HG02943 (cell line): ENCODE measurements at regions not wholly inside any gene's neighbourhood (a gene's known extent, or its start where the extent isn't known, plus 50 kb on each side); places are given as distances from the start of the nearest gene placed in this dataset.
A peak's percentile ranks its signal among the peaks of the same experiment; 100 is the strongest.
"Not testable (repeated sequence)": the region's sequence is repeated elsewhere in the genome, so short reads cannot be mapped to it uniquely, and the experiment has no call there.

Experiments
- ATAC-seq: cut with Tn5 transposase; IDR thresholded peaks from one replicate; pipeline ENCODE4 v1.9.1; 2021; ENCODE audit warnings: mild to moderate bottlenecking, low read depth, moderate library complexity; ENCODE audit not compliant: unreplicated experiment

DNA sequence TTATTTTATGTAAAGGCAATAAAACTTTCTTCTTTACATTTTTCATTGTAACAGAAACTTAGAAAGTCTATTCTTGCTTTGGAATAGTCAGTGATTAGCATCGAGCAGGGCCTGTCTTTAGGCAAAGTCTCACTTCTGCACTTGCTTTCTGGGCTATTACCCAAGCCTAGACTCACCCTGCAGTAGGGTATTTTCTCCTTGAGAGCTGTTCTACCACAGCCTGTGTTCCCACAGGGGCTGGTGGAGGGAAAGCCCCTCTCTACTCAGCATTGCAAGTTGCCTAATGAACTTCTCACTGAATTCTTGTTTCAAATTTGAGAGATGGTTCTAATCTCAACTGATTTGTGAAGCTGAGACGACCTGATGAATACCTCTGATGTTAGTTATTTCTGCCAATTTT, 111.7 kb upstream of the KLHL14 start:
- peak; percentile 70 for ATAC-seq

DNA sequence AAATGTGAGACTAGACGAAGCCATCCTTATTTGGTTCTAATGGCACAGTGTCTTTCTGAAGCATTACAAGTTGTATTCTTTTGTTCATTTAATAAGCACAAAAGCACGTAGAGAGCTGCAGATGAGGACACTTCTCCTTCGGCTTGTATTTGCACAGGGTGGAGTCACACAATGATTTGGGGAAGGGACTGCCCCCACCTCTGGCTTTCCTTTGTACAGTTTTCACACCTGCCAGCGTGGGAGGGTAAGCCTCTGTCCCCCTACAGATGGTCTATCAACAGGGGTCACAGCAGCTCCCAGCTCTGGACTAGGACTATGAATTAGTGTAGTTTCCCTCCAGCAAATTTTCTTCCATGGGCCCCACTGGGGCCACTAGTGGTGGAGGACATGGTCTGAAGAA, 108.2 kb upstream of the KLHL14 start:
- no peak for ATAC-seq

DNA sequence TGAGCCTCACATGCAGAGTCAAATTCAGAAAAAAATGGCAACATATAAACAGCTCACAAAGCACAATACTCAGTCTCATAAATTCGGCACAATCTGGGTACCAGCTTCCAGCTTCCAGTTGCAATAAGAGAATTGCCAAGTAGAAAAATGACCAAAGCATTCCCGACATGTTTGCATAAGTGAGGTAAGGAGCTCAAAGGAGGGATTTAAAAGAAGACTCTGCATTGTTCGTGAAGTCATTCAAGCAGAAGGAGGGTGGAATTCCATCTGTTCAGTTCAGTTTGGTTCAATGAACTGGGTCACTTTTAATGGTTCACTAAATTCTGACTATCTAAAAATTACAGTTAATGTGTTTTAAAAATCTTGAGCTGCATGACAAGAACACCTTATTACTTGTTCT, 106.7 kb upstream of the KLHL14 start:
- no peak for ATAC-seq

DNA sequence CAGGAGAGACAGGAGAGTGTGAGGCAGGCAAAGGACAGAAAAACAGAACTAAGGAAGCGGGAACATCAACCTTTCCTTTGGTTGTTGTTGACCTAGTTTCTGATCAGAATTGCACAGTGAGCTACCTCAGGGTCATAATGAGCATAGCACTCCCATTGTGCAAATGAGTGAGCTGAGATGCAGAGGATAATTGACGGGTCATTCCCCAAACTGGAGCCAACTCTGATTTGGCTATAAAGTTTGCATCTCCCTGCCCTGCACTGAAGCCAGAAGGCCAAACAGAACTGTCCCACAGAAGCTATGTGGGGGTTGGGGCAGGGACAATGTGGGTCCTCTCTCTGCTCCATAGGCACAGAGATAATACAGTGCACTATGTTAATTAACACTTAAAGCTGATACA, 105.6 kb upstream of the KLHL14 start:
- no peak for ATAC-seq

DNA sequence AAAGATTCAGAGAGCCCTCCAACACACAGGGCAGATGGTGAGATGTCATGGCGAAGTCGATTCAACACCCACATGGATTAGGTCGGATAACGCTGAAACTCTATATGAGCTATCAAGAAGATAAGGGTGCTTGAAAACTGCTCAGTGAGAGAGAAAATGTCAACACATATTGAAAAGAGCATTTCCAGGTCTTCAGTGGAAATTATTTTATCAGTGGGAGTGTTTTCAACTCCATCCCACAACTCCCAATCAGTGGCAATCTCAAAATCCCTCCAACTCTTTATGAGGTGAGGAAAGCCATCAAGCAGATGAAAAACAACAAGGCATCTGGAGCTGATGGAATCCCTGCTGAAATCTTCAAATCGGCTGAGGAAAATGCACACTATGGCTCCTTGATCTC, 104.5 kb upstream of the KLHL14 start:
- ATAC-seq: no peak

DNA sequence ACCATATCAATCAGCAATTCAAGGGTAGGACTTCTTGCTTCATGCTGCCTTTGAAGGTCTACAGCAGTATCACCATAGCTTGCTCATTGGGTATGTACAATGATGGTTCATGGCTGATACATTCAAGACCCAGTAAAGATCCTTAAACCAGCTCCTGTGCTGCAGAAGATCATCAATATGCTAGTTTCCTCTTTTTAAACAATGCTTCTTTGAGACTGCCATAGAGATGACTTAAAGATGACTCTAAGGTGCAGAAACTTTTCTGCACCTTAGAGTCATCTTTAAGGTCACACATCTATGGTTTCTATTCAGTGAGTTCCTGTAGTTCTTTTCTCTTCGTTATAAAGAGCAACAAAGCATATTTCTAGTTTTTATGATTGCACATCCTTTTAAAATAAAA, 102.8 kb upstream of the KLHL14 start:
- no peak for ATAC-seq

DNA sequence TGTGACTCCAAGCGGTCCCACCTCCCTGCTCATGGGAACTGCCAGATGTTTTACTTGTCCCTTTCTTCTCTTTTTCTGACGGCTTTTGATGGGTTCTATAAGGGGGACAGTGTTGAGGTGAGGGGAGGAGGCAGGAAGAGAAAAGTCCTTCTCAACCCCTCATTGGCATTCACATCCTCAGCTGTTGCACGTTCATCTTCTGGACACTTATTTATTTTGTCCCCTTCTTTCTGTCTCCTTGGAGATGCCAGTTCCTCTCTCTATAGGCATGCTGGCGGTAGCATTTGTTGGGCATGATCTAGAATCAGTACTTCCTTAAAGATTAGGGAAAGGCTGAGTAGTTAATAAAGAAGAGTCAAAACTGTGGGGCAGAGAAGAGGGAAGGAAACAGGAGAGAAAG, 99.0 kb upstream of the KLHL14 start:
- ATAC-seq: no peak

DNA sequence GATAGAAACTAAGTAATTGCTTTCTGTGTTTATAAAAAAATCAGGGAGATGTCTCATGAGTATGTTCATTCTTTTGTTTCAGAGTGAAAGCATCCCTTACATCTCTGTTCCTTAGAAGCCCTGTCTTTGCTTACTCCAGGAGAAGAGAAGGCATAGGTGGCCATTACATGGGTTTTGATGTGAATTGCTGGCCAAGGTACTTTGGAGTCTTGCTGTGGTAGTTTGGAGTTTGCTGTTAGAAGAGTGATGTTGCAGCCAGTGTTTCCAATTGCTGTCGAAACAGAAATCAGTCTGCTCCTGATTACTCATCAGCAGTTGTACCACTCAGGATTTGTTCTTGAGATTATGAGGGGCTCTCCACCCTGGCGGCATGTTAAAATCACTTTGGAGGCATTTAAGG, 97.8 kb upstream of the KLHL14 start:
- ATAC-seq: no peak

DNA sequence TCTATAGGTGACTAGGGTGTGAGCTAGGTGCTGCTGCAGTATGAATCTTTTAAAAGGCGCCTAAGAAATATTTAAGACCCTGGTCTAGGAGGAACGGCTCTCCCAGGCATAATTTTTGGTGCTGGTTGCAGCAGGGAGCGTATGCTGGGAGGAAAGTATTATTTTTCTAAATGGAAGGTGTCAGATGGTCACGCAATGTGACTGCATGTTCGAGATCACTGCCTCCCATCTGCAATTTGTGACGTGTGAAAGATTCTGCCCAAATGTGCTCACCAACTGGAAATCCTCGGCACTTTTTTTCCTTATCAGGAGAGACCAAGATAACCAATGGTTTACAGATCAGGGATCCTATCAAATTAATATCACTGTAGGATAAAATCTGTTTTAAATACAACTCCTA, 95.6 kb upstream of the KLHL14 start:
- ATAC-seq: no peak

DNA sequence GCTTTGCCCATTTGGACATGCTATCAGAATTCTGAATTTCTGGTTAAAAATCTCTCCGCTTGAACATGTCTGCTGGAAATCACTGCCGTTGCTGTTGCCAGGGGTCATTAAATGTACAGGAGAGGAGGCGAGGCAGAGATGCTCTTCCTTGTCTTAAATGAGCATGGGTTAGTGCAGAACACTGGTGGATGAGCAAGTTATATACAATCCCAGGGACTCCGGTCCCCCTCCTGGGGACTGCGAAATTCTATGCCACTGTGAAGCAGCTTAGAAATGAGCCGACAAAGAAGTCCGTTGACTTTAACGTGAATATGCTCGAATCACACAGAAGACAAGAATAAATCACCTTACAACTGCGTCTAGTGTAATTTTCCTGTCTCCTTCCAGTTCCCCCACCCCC, 95.1 kb upstream of the KLHL14 start:
- ATAC-seq: no peak

DNA sequence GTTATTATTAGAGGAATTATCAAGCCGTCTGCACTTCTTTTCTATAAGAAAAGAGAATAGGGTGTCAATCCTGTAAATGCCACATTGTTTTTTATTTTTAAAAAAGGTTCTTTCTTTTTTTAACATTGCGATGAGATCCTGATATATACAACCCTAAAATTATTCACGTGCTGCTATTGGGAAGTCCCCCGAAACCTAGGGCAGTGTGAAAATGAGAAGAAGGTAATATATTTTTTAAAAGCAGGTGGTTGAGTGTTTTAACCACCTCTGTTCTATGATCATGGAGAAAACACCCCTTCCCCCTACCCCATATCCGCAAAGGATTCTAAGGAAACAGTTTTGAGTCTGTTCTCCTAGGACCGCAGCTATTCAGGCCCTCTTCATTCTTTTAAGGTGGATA, 94.5 kb upstream of the KLHL14 start:
- no peak for ATAC-seq

DNA sequence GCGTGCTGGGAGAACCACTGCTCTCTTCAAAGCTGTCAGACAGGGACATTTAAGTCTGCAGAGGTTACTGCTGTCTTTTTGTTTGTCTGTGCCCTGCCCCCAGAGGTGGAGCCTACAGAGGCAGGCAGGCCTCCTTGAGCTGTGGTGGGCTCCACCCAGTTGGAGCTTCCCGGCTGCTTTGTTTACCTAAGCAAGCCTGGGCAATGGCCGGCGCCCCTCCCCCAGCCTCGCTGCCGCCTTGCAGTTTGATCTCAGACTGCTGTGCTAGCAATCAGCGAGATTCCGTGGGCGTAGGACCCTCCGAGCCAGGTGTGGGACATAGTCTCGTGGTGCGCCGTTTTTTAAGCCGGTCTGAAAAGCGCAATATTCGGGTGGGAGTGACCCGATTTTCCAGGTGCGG, 89.2 kb upstream of the KLHL14 start:
- not testable (repeated sequence) for ATAC-seq

DNA sequence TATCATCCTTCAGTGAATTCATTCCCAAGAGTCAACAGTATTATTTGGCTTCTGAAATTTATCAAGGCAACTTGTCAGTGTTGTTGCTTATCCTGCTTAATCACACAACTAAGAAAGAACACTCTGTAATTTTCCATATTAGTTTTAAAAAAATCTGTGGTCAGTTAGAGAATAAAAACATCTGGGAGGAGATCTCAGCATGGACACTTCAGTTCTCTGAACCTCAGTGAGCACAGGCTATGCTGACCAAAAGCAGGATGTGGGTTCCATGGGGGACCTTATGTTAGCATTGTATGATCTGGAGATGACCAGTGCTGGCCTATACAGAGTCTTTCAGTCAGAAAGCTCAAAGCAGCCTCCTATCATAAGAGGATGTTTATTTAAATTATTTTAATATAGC, 79.1 kb upstream of the KLHL14 start:
- ATAC-seq: no peak

DNA sequence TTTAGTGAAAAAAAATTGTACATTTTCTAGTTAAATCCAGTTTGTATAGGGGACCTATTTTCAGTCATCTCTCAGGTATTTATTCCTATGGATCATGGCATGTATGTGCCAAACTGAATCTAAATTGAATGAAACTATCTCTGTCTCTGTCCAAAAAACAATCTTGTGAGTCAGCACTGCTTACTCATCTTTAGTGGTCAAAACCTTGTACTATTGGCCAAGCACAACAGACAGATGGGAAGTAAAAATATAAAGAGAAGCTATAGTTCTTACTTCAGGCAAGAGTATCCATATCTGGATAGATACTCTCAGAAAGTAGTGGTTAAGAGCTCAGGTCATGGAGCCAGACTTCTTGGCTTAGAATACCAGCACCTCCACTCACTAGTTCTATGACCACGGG, 76.0 kb upstream of the KLHL14 start:
- ATAC-seq: no peak

DNA sequence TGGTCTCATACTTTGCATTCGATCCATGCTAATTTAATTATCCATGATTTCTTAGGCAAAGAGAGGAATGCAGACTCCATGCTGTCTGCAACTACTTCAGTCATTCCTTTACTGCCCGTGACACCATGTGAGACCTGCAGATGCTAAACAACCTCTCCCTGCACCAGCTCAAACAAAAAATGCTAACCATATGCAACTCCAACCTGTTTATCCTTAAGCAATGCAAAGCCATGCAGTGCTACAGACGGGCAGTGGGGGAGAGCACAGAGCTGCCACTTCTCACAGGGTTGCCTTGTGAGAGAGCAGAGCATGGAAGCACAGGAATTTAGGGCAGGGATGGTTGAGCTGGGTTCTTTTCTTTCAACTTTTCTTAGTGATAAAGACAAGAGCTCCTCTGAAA, 74.9 kb upstream of the KLHL14 start:
- ATAC-seq: no peak

DNA sequence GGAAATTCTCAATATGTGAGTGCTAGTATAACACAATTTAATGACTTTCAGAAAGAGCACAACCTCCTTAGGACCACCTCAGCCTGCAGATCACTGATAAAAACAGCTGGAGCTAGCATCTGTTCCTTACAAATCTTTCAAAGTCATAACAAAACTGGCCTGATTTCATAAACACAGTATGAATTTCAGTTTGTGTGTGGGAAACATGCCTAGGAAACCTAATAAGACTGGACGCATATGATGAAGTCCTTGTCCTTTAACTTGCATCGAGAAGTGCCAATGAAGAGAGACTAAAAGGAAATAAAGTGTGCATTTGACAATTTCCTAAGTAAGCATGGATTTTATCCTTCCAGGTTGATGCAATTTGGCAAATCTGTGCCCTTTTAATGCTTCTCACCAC, 74.1 kb upstream of the KLHL14 start:
- ATAC-seq: no peak

DNA sequence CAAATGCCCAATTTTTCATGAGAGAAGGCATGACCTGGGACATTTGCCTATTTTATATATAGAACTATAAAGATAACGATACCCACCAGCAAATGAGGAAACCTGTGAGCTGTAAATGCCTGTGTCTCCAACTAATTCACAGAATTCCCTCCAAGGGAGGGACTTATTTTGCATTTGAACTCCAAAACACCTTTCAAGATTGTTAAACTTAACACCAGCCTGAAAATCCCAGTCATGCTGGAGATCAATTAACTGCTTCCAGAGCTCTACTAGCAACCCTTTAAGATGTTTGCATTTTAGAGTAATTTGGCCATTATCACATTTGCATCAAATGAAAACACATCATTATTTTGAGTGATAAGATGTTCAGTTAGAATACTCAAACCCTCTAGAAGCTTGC, 68.1 kb upstream of the KLHL14 start:
- no peak for ATAC-seq

DNA sequence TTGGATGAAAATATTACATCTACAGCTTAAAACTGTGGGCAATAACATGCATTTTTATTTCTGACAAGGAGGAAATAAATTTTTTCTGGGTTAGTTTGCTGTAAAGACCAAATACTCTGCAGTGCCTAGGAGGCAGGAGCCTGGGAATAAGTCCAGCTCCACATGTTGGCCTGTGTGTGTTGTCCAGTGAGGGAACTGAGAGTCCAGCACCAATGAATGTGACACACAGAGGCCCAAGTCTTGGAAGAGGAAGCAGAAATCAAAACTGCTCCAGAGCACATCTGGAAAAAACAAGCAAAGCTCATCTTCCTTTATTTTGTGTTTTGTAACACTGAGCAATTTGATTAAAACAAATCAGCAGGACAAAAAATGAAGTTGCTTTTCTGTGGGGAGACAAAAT, 63.1 kb upstream of the KLHL14 start:
- no peak for ATAC-seq

DNA sequence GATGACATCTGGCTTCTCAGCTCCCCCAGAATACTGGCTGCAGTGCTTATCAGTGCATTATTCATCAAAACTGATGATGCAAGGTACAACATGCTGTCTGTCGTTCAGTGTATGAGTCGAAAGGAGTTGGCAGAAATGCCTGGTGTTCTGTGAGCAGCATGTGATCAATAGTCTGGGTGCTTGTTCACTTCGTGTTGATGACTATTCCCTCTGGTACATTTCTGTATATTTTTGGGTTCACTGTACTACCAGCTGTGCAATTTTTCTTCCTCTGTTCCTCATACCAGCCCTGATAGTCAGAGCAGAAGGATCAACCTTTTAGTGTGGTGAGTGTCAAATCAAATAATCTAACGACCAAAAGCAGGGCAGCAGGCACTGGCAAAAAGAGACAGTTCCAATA, 59.0 kb upstream of the KLHL14 start:
- ATAC-seq: no peak

DNA sequence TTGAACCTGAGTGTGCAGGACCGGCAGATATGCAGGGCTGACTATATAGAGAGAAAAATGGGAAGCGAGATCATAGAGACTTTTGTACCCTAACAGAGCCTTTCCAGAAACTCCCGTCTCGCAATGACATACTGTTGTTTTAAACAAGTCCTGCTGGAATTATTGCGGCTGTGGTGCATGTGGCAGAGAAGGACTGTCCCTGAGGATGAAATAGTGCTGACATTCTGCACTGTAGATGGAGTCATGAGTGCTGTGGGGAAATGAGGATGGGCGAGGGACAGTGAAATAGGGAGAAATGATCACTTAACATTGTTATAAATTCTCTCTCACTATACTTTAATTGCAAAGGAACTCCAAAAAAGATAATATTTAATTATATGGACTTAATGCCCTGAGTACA, 50.4 kb upstream of the KLHL14 start:
- ATAC-seq: no peak
